ENCODE measurements at regions not wholly inside any gene's neighbourhood (a gene's known extent, or its start where the extent isn't known, plus 50 kb on each side); places are given as distances from the start of the nearest gene placed in this dataset.

GRCh38 chr17:77684803-77685798 lies 273.4 kb upstream of the TNRC6C start:
- no peak for DNase-seq

- no peak for DNase-seq
Observed at GRCh38 chr17:77685881-77686486, 272.5 kb upstream of the TNRC6C start.

- no peak for DNase-seq
Observed at GRCh38 chr17:77686903-77687302, 271.6 kb upstream of the TNRC6C start.

GRCh38 chr17:77687417-77687816 lies 271.1 kb upstream of the TNRC6C start:
- DNase-seq = no peak

GRCh38 chr17:77687921-77688320 lies 270.6 kb upstream of the TNRC6C start:
- no peak for DNase-seq

GRCh38 chr17:77688369-77688768 lies 270.1 kb upstream of the TNRC6C start:
- no peak for DNase-seq

- peak; percentile 58 for DNase-seq
Observed at GRCh38 chr17:77690271-77691161, 268.0 kb upstream of the TNRC6C start.

- DNase-seq = no peak
Observed at GRCh38 chr17:77691216-77692085, 267.1 kb upstream of the TNRC6C start.

GRCh38 chr17:77692571-77693161 lies 265.8 kb upstream of the TNRC6C start:
- DNase-seq = peak; percentile 38

- no peak for DNase-seq
Observed at GRCh38 chr17:77693301-77693700, 265.2 kb upstream of the TNRC6C start.

- no peak for DNase-seq
Observed at GRCh38 chr17:77693776-77694175, 264.7 kb upstream of the TNRC6C start.

GRCh38 chr17:77694391-77695363 lies 263.8 kb upstream of the TNRC6C start:
- DNase-seq = no peak

GRCh38 chr17:77695386-77695785 lies 263.1 kb upstream of the TNRC6C start:
- DNase-seq = no peak

- DNase-seq = peak; percentile 39
Observed at GRCh38 chr17:77696151-77696720, 262.3 kb upstream of the TNRC6C start.

- peak; percentile 10 for DNase-seq
Observed at GRCh38 chr17:77696721-77697460, 261.6 kb upstream of the TNRC6C start.

GRCh38 chr17:77697480-77698400 lies 260.8 kb upstream of the TNRC6C start:
- DNase-seq = no peak

Data from renal pelvis (tissue), 1 donor.